Stimulated activated CD4-positive, alpha-beta T cell treated with anti-CD3 and anti-CD28 coated beads, TNF-alpha, amount 100 ng/mL, for 24 hours (primary cell): ENCODE measurements at regions not wholly inside any gene's neighbourhood (a gene's known extent, or its start where the extent isn't known, plus 50 kb on each side); places are given as distances from the start of the nearest gene placed in this dataset.

Source experiments
- DNase-seq, 3 experiments: peaks; one replicate each; pipeline ENCODE4 v3.0.0-alpha.2; 2020; ENCODE audit warnings: low read depth in 3 of 3

GRCh38 chr9:108153416-108153815 lies 663.8 kb upstream of the KLF4 start:
- no peak for DNase-seq

GRCh38 chr9:108150736-108151586 lies 661.4 kb upstream of the KLF4 start:
- DNase-seq = no peak

GRCh38 chr9:108149326-108149725 lies 659.8 kb upstream of the KLF4 start:
- DNase-seq = no peak

GRCh38 chr9:108142504-108143201 lies 653.1 kb upstream of the KLF4 start:
- DNase-seq = no peak

GRCh38 chr9:108142142-108142503 lies 652.6 kb upstream of the KLF4 start:
- no peak for DNase-seq

- DNase-seq = no peak
Observed at GRCh38 chr9:108139900-108140299, 650.3 kb upstream of the KLF4 start.

GRCh38 chr9:108138516-108138915 lies 648.9 kb upstream of the KLF4 start:
- no peak for DNase-seq

GRCh38 chr9:108136656-108137055 lies 647.1 kb upstream of the KLF4 start:
- no peak for DNase-seq

GRCh38 chr9:108134486-108135128 lies 645.0 kb upstream of the KLF4 start:
- no peak for DNase-seq

- no peak for DNase-seq
Observed at GRCh38 chr9:108133680-108134079, 644.1 kb upstream of the KLF4 start.

GRCh38 chr9:108133101-108133500 lies 643.5 kb upstream of the KLF4 start:
- DNase-seq = no peak

GRCh38 chr9:108130905-108131304 lies 641.3 kb upstream of the KLF4 start:
- no peak for DNase-seq

GRCh38 chr9:108125625-108126024 lies 636.1 kb upstream of the KLF4 start:
- no peak for DNase-seq

- DNase-seq = no peak
Observed at GRCh38 chr9:108119530-108120113, 630.1 kb upstream of the KLF4 start.

- DNase-seq = no peak
Observed at GRCh38 chr9:108117795-108118194, 628.2 kb upstream of the KLF4 start.

GRCh38 chr9:108117306-108117705 lies 627.7 kb upstream of the KLF4 start:
- DNase-seq = no peak

- no peak for DNase-seq
Observed at GRCh38 chr9:108113596-108113995, 624.0 kb upstream of the KLF4 start.

GRCh38 chr9:108109927-108110690 lies 620.5 kb upstream of the KLF4 start:
- DNase-seq = no peak

GRCh38 chr9:108108852-108109448 lies 619.4 kb upstream of the KLF4 start:
- DNase-seq = no peak

- DNase-seq = no peak
Observed at GRCh38 chr9:108108280-108108851, 618.8 kb upstream of the KLF4 start.

- DNase-seq = no peak
Observed at GRCh38 chr9:108105885-108106284, 616.3 kb upstream of the KLF4 start.
